ENCODE measurements at regions not wholly inside any gene's neighbourhood (a gene's known extent, or its start where the extent isn't known, plus 50 kb on each side); places are given as distances from the start of the nearest gene placed in this dataset.

DNA sequence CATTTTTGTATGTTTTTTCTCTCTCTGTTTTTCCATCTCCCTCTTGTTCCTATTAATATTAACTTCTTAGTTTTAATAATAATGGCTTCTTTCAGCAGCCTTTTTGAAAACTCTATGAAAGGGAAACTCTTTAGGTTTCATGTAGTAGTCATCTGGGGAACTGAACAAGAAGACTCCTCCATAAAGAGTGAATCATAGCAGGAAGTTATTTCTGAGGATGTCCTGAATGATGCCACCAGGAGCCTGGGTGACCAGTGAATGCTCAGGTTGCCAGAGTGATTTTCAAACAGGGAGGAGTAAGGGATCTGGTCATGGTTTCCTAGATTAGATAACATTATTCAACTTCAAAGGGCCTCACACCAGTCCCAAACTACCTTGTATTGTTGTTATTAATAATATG, 212.8 kb upstream of the PDE5A start:
- TF ChIP-seq, protein P1, sequence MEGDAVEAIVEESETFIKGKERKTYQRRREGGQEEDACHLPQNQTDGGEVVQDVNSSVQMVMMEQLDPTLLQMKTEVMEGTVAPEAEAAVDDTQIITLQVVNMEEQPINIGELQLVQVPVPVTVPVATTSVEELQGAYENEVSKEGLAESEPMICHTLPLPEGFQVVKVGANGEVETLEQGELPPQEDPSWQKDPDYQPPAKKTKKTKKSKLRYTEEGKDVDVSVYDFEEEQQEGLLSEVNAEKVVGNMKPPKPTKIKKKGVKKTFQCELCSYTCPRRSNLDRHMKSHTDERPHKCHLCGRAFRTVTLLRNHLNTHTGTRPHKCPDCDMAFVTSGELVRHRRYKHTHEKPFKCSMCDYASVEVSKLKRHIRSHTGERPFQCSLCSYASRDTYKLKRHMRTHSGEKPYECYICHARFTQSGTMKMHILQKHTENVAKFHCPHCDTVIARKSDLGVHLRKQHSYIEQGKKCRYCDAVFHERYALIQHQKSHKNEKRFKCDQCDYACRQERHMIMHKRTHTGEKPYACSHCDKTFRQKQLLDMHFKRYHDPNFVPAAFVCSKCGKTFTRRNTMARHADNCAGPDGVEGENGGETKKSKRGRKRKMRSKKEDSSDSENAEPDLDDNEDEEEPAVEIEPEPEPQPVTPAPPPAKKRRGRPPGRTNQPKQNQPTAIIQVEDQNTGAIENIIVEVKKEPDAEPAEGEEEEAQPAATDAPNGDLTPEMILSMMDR (IDR thresholded peaks at IDR 0.05): no peak

DNA sequence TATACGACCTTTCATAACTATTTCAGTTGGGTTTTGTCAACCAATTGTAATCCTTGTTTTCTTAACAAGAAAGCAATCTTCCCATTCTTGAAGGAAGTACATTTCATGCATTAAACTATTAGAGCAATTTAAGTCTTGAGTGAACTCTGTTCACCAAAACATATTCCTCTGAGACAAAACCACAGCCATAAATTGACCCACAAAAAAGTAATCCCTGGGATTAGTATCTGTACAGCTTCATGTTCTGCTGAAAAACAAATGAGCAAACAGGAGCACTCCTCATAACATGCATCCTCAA, 207.0 kb upstream of the PDE5A start:
- TF ChIP-seq, protein P1 (IDR thresholded peaks at IDR 0.05): no peak

DNA sequence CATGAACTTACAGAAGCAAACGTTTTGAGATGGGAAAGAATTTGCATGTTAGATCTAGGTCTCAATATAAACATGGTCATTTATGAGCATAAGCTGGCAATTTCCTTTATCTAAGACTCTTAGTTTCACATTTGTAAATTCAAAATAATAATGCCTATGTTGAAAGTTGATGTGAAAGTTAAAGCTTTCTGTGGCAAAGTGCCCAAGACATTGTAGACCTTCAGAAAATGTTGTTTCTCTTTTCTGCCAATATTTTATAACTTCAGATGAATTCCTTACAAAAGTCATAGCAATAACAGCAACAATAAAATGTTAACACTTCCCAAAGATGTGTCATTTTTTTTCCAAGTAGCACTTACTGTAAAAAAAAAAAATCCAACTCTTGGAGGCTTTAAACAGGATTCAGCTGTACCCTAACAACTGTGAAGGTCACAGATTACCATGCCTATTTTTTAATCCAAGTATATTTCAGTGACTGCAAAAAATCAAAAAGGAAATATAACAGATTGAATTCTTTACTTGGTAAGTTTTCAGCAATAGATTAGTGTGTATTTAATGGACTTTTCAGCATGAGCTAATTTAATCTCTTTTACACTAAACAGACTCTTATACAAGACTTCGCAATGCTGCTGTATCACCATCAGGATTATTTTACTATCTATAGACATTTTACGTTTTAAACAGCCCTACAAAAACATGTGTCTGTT, 206.5 kb upstream of the PDE5A start:
- TF ChIP-seq, protein P1 (IDR thresholded peaks at IDR 0.05): no peak

DNA sequence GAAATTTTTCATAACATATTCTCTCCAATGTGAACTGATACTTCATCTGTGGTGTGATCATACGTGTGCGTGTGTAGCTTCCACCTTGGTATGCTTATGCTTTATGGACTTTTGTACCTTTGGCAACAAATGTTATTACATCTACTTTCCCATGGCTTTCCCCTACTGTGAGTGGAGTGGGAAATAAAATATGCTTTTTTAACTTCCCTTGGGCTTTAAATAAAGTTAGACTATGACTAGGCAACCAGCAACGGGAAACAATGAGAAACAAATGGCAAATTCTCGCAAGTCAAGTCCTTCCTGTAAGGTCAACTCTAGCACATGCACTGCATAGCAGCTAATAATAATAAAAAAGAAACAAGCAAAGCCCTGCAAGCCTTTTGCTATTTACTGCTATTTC, 205.0 kb upstream of the PDE5A start:
- TF ChIP-seq, protein P1 (IDR thresholded peaks at IDR 0.05): no peak

DNA sequence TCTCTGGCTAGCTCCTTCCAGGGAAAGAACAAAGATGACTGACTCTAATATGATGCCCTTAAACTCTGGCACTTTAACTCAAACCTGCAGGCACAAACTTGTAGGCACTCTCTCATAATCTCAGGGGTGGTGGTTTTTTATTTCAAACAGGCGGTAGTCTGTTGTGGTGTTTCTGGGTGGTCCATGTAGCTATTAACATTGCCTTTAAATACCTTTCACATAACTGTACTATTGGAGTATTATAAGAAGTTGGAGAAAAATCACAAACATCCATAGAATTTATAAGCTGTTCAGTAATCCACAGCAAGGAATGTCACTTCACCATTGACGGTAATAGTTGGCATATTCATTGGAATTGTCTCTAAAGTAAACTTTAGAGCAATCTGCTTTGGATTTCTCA, 204.2 kb upstream of the PDE5A start:
- TF ChIP-seq, protein P1 (IDR thresholded peaks at IDR 0.05): no peak

DNA sequence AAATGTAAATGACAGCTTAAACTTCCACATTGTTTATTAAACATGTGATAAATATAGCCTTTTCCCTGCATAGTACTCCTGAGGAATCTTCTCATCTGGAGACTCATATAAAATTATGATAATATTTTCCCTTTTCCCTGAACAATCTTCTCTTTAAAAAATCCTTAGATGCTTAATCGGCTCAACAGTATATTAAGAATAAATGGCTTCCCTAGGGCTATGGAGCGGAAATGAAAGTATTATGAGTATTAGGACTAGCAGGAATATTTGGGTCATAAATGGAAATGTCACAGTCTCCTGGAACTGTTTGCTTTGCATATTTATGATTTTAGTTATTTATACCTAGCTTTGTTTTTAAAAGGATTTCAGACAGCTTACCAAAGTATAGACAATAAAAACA, 200.7 kb upstream of the PDE5A start:
- TF ChIP-seq, protein P1 (IDR thresholded peaks at IDR 0.05): no peak

DNA sequence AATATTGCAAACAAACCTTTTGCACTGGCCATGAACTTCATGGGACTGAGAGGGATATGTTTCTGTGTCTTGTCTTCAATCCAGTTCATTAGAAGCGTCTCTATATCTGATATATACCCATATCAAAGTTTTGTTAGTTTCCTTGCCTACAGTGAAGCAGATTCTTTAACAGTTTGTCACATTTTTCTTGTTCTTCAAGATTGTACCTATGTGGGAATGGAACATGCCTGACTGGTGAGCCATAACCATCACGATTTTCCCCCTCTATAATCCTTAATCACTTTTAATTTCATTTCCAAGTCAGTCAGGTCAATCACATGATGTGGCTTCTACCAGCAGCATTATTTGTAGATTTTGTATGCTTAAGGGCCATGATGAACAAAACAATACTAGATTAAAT, 197.1 kb upstream of the PDE5A start:
- TF ChIP-seq, protein P1 (IDR thresholded peaks at IDR 0.05): no peak

DNA sequence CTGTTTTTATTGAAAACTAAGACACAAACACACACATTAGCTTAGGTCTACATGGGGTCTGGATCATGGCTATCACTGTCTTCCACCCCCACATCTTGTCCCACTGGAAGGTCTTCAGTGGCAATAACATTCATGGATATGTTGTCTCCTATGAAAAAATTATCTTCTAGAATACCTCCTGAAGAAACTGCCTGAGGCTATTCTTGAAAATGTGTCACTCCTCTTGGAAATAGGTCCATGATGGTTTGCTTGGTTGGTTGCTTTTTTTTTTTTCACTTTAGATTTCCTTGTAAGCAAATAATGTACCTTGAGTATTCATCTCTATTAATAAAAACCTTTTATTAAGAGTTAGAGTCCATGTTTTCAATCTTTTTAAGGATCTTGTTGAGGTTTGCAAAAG, 195.3 kb upstream of the PDE5A start:
- TF ChIP-seq, protein P1 (IDR thresholded peaks at IDR 0.05): no peak

Measured in LNCAP (cell line).